Left colon (tissue), 2 donors: ENCODE measurements at regions not wholly inside any gene's neighbourhood (a gene's known extent, or its start where the extent isn't known, plus 50 kb on each side); places are given as distances from the start of the nearest gene placed in this dataset.

Experiments
- ATAC-seq: fragments of 200-7000 bp; cut with Tn5 transposase; one replicate; pipeline ENCODE4 v1.9.1; 2020; ENCODE audit warnings: mild to moderate bottlenecking, moderate library complexity
- DNase-seq, 2 donors: peaks; one replicate each; pipeline ENCODE4 v3.0.0-alpha.2; 2020
- intact Hi-C, 2 donors: fragments of 100-400 bp; cut with DNase I in 1 of 2; cut with micrococcal nuclease in 1 of 2; formaldehyde crosslinking; loops; one replicate each; pipeline versions ENCODE4 v1.11.2 to v1.14.0; 2022; cut with DNase I, micrococcal nuclease
- donor health status: DM: no; HTN: no; CAD: no.
- donor health status: DM: yes; HTN: yes; CAD: no.

- intact Hi-C loops = no loop called here
- ATAC-seq (no peak), DNase-seq (no peak)
Observed at GRCh38 chr2:37851428-37851827, 73.7 kb upstream of the RMDN2 start.

- intact Hi-C loops = no loop called here
- DNase-seq (no peak), ATAC-seq (no peak)
Observed at GRCh38 chr2:37851828-37852584, 73.1 kb upstream of the RMDN2 start.

GRCh38 chr2:37852585-37853014 lies 72.5 kb upstream of the RMDN2 start:
- intact Hi-C loops = no loop called here
- ATAC-seq (no peak), DNase-seq (no peak)

- DNase-seq = no peak
- no peak for ATAC-seq
- intact Hi-C loops = no loop called here
Observed at GRCh38 chr2:37854676-37855282, 70.3 kb upstream of the RMDN2 start.

- intact Hi-C loops = no loop called here
- ATAC-seq (no peak), DNase-seq (no peak)
Observed at GRCh38 chr2:37855283-37856041, 69.6 kb upstream of the RMDN2 start.

- intact Hi-C loops = no loop called here
- DNase-seq (no peak), ATAC-seq (no peak)
Observed at GRCh38 chr2:37856101-37856751, 68.9 kb upstream of the RMDN2 start.

- intact Hi-C loops = no loop called here
- no peak for DNase-seq
- no peak for ATAC-seq
Observed at GRCh38 chr2:37857575-37858399, 67.3 kb upstream of the RMDN2 start.

- intact Hi-C loops = no loop called here
- DNase-seq (peak in 1 of 2 donors; percentile 49), ATAC-seq (peak; percentile 40)
Observed at GRCh38 chr2:37858400-37858711, 66.7 kb upstream of the RMDN2 start.

- DNase-seq = no peak
- intact Hi-C loops = no loop called here
- no peak for ATAC-seq
Observed at GRCh38 chr2:37858725-37859267, 66.3 kb upstream of the RMDN2 start.

GRCh38 chr2:37862620-37863019 lies 62.5 kb upstream of the RMDN2 start:
- DNase-seq (no peak), ATAC-seq (no peak)

GRCh38 chr2:37864217-37864616 lies 60.9 kb upstream of the RMDN2 start:
- intact Hi-C loops = no loop called here
- DNase-seq (no peak), ATAC-seq (no peak)

More at GRCh38 chr2:37862620-37863019, 62.5 kb upstream of the RMDN2 start:
- intact Hi-C loops = no loop called here

GRCh38 chr2:37865640-37866039 lies 59.4 kb upstream of the RMDN2 start:
- intact Hi-C loops = no loop called here
- ATAC-seq = no peak
- peak in 1 of 2 donors; percentile 69 for DNase-seq

GRCh38 chr2:37866171-37866934 lies 58.7 kb upstream of the RMDN2 start:
- intact Hi-C loops = no loop called here
- ATAC-seq (no peak), DNase-seq (no peak)

GRCh38 chr2:37867166-37867565 lies 57.9 kb upstream of the RMDN2 start:
- intact Hi-C loops = no loop called here
- ATAC-seq = no peak
- no peak for DNase-seq

- intact Hi-C loops = no loop called here
- ATAC-seq (no peak), DNase-seq (no peak)
Observed at GRCh38 chr2:37868866-37869265, 56.2 kb upstream of the RMDN2 start.

- no peak for ATAC-seq
- intact Hi-C loops = no loop called here
- DNase-seq = no peak
Observed at GRCh38 chr2:37869304-37869703, 55.8 kb upstream of the RMDN2 start.

- ATAC-seq (no peak), DNase-seq (no peak)
- intact Hi-C loops = no loop called here
Observed at GRCh38 chr2:37869771-37870170, 55.3 kb upstream of the RMDN2 start.

- no peak for ATAC-seq
- intact Hi-C loops = no loop called here
- no peak for DNase-seq
Observed at GRCh38 chr2:37870829-37871228, 54.3 kb upstream of the RMDN2 start.
